ENCODE measurements at regions not wholly inside any gene's neighbourhood (a gene's known extent, or its start where the extent isn't known, plus 50 kb on each side); places are given as distances from the start of the nearest gene placed in this dataset.

DNA sequence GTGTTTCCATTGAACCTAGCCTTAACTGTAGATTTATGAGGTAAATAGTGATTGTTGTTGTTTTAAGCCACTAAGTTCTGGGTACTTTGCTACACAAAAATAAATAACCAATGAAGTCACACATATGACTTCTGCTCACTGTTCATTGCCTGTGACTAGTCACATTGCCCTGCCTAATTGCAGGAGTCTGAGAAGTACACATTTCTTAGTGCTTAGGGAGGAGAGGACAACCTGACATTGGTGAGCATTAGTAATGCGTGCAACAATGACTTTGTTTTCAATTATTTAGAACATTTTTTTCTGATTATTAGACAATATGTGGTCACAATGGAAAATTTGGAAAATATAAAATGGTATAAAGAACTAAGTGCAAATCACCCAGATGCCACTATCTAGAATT, 133.2 kb upstream of the DAZL start:
- ATAC-seq (no peak), DNase-seq (ENCODE audit: low read depth, low spot score) (no peak)
- CTCF ChIA-PET, result no interaction called here
- Histone ChIP-seq H3K79me2 (ENCODE audit: insufficient read depth, low read length) (no peaks in the 10 kb centered on the region), H2AFZ (ENCODE audit: low read depth, low read length, poor library complexity, severe bottlenecking) (no peak overlapping the region), H3K4me3 (replicated peaks in 1 of 2; ENCODE audit: low read depth in 1 of 2, low read length in 2 of 2) (no peak overlapping the region), H3K27me3 (ENCODE audit: insufficient read depth, low read length) (no peaks in the 10 kb centered on the region), H3K27ac (ENCODE audit: low read depth, low read length) (no peak overlapping the region), H3K36me3 (ENCODE audit: control insufficient read depth in 1 of 2, insufficient read depth in 2 of 2, low read length in 2 of 2) (no peaks in the 10 kb centered on the region), H3K9me2 (ENCODE audit: insufficient read depth) (no peaks in the 10 kb centered on the region), H3K4me2 (ENCODE audit: low read length) (no peak overlapping the region), H3K4me1 (ENCODE audit: control insufficient read depth in 1 of 2, insufficient read depth in 2 of 2, low read length in 2 of 2) (no peaks in the 10 kb centered on the region), H4K20me1 (ENCODE audit: insufficient read depth) (no peaks in the 10 kb centered on the region), H3K9ac (ENCODE audit: low read length) (no peak overlapping the region), H3K9me3 (ENCODE audit: control insufficient read depth in 1 of 2, insufficient read depth in 1 of 2, low read depth in 1 of 2, low read length in 2 of 2) (no peaks in the 10 kb centered on the region)
- POLR2A ChIA-PET, result no interaction called here
- intact Hi-C loops (cut with micrococcal nuclease), result no loop called here
- no TSS peak for BruUV-seq (replicated peaks)
- RAD21 ChIA-PET (ENCODE audit: low non-redundant PET in 1 of 2, low total read pairs in 2 of 2, uncharacterized antibody in 2 of 2, unreplicated experiment in 2 of 2), result no interaction called here
- TF ChIP-seq ZFX (IDR thresholded peaks at IDR 0.05), result no peak
- TF ChIP-seq SRF (IDR thresholded peaks at IDR 0.05; ENCODE audit: low read depth), result no peak
- TF ChIP-seq SP1 (IDR thresholded peaks at IDR 0.05; ENCODE audit: low read depth), result no peak
- no peak for TF ChIP-seq YY1 (IDR thresholded peaks at IDR 0.05; ENCODE audit: extremely low read depth, insufficient replicate concordance, low read depth, low read length)
- no peak for TF ChIP-seq TCF7L2 (IDR thresholded peaks at IDR 0.05; ENCODE audit: borderline replicate concordance, extremely low read depth, insufficient read depth, insufficient read length)
- TF ChIP-seq JUND (IDR thresholded peaks at IDR 0.05), result no peak
- TF ChIP-seq, protein P1, sequence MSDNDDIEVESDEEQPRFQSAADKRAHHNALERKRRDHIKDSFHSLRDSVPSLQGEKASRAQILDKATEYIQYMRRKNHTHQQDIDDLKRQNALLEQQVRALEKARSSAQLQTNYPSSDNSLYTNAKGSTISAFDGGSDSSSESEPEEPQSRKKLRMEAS (IDR thresholded peaks at IDR 0.05), result no peak
- no peak for TF ChIP-seq CBX3 (IDR thresholded peaks at IDR 0.05; ENCODE audit: low read depth)
- no peak for TF ChIP-seq EGR1 (IDR thresholded peaks at IDR 0.05; ENCODE audit: low read depth)
- no peak for TF ChIP-seq POLR2AphosphoS5 (IDR thresholded peaks at IDR 0.05; ENCODE audit: low read depth, low read length)

DNA sequence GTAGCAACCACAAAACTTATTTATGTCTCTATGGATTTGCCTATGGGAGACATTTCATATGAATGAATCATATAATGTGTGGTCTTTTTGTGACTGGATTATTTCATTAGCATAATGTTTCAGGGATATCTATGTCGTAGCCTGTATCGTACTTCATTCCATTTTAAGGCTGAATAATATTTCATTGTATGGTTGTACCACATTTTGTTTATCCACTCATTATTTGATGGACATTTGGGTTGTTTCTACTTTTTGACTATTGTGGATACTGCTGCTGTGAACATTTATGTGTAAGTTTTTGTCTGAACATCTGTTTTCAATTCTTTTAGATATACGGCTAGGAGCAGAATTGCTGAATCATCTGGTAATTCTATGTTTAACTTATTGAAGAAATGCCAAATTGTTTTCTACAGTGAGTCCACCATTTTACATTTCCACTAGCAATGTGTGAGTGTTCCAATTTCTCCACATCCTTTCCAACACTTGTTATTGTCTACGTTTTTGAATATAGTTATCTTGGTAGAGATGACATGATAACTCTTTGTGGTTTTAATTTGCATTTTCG, 134.4 kb upstream of the DAZL start:
- no peaks in the 10 kb centered on the region for H3K27me3 ChIP-seq (ENCODE audit: insufficient read depth, low read length)
- no peaks in the 10 kb centered on the region for H3K79me2 ChIP-seq (ENCODE audit: insufficient read depth, low read length)
- no peaks in the 10 kb centered on the region for H3K4me1 ChIP-seq (ENCODE audit: control insufficient read depth in 1 of 2, insufficient read depth in 2 of 2, low read length in 2 of 2)
- ChIA-PET CTCF (no interaction called here), RAD21 (ENCODE audit: low non-redundant PET in 1 of 2, low total read pairs in 2 of 2, uncharacterized antibody in 2 of 2, unreplicated experiment in 2 of 2) (no interaction called here), POLR2A (no interaction called here)
- no TSS peak for BruUV-seq (replicated peaks)
- no peaks in the 10 kb centered on the region for H3K9me2 ChIP-seq (ENCODE audit: insufficient read depth)
- no peak overlapping the region for H3K4me2 ChIP-seq (ENCODE audit: low read length)
- ATAC-seq (no peak), DNase-seq (ENCODE audit: low read depth, low spot score) (no peak)
- H2AFZ ChIP-seq (ENCODE audit: low read depth, low read length, poor library complexity, severe bottlenecking), result no peak overlapping the region
- intact Hi-C loops (cut with micrococcal nuclease), result no loop called here
- no peaks in the 10 kb centered on the region for H3K9me3 ChIP-seq (ENCODE audit: control insufficient read depth in 1 of 2, insufficient read depth in 1 of 2, low read depth in 1 of 2, low read length in 2 of 2)
- H3K9ac ChIP-seq (ENCODE audit: low read length), result no peak overlapping the region
- TF ChIP-seq FOSL1 (IDR thresholded peaks at IDR 0.05; ENCODE audit: low read depth), result no peak
- TF ChIP-seq, protein P1 (IDR thresholded peaks at IDR 0.05), result no peak
- TF ChIP-seq CBX3 (IDR thresholded peaks at IDR 0.05; ENCODE audit: low read depth), result no peak
- no peaks in the 10 kb centered on the region for H3K36me3 ChIP-seq (ENCODE audit: control insufficient read depth in 1 of 2, insufficient read depth in 2 of 2, low read length in 2 of 2)
- no peak overlapping the region for H3K4me3 ChIP-seq (replicated peaks in 1 of 2; ENCODE audit: low read depth in 1 of 2, low read length in 2 of 2)
- H4K20me1 ChIP-seq (ENCODE audit: insufficient read depth), result no peaks in the 10 kb centered on the region
- H3K27ac ChIP-seq (ENCODE audit: low read depth, low read length), result no peak overlapping the region

Data from HCT116 (cell line).